ENCODE measurements at regions not wholly inside any gene's neighbourhood (a gene's known extent, or its start where the extent isn't known, plus 50 kb on each side); places are given as distances from the start of the nearest gene placed in this dataset.
"Not testable (repeated sequence)": the region's sequence is repeated elsewhere in the genome, so short reads cannot be mapped to it uniquely, and the experiment has no call there.

- Histone ChIP-seq H3K36me3 (no peaks in the 10 kb centered on the region), H3K27ac (no peak overlapping the region), H3K27me3 (no peaks in the 10 kb centered on the region), H3K9me3 (no peaks in the 10 kb centered on the region), H3K4me3 (no peak overlapping the region), H3K4me1 (ENCODE audit: insufficient read depth) (peaks cover 1% of the 10 kb centered on the region)
- TF ChIP-seq POLR2A (IDR thresholded peaks at IDR 0.05): no peak
- TF ChIP-seq EP300 (IDR thresholded peaks at IDR 0.05): no peak
- no peak for TF ChIP-seq CTCF (IDR thresholded peaks at IDR 0.05)
- no peak for DNase-seq
- intact Hi-C loops (cut with DNase I): no loop called here
- WGBS, 3 donors: 63 to 72% (median 71%) methylated on average over 5 of the region's 5 CpGs
Observed at GRCh38 chr14:45807178-45807899, 554.3 kb upstream of the MIS18BP1 start.

GRCh38 chr14:45799511-45799910 is 546.5 kb upstream of the MIS18BP1 start:
- no peak for DNase-seq
- intact Hi-C loops (cut with DNase I): no loop called here
- Histone ChIP-seq H3K27me3 (no peaks in the 10 kb centered on the region), H3K4me3 (no peak overlapping the region), H3K4me1 (ENCODE audit: insufficient read depth) (no peaks in the 10 kb centered on the region), H3K9me3 (no peaks in the 10 kb centered on the region), H3K27ac (no peak overlapping the region), H3K36me3 (no peaks in the 10 kb centered on the region)
- WGBS, 3 donors: 88 to 95% (median 91%) methylated on average over 2 of the region's 2 CpGs
- TF ChIP-seq POLR2A (IDR thresholded peaks at IDR 0.05) (no peak), CTCF (IDR thresholded peaks at IDR 0.05) (no peak), EP300 (IDR thresholded peaks at IDR 0.05) (no peak)

GRCh38 chr14:45798659-45799058 is 545.7 kb upstream of the MIS18BP1 start:
- Histone ChIP-seq H3K4me3 (no peak overlapping the region), H3K27ac (no peak overlapping the region), H3K4me1 (ENCODE audit: insufficient read depth) (no peaks in the 10 kb centered on the region), H3K9me3 (no peaks in the 10 kb centered on the region), H3K36me3 (no peaks in the 10 kb centered on the region), H3K27me3 (no peaks in the 10 kb centered on the region)
- TF ChIP-seq CTCF (IDR thresholded peaks at IDR 0.05) (no peak), POLR2A (IDR thresholded peaks at IDR 0.05) (no peak), EP300 (IDR thresholded peaks at IDR 0.05) (no peak)
- intact Hi-C loops (cut with DNase I): no loop called here
- no peak for DNase-seq
- 88 to 94% (median 94%) methylated on average over 3 of the region's 3 CpGs for WGBS, 3 donors

GRCh38 chr14:45796006-45796405 is 543.0 kb upstream of the MIS18BP1 start:
- intact Hi-C loops (cut with DNase I); H3K4me1 ChIP-seq (ENCODE audit: insufficient read depth); H3K27me3 ChIP-seq; H3K27ac ChIP-seq; H3K36me3 ChIP-seq; H3K4me3 ChIP-seq; H3K9me3 ChIP-seq; DNase-seq: not testable (repeated sequence)
- 65 to 74% (median 72%) methylated on average over 8 of the region's 8 CpGs for WGBS, 3 donors

- intact Hi-C loops (cut with DNase I): no loop called here
- H3K4me3 ChIP-seq: no peak overlapping the region
- no peaks in the 10 kb centered on the region for H3K4me1 ChIP-seq (ENCODE audit: insufficient read depth)
- H3K9me3 ChIP-seq: no peaks in the 10 kb centered on the region
- 83 to 87% (median 86%) methylated on average over 4 of the region's 4 CpGs for WGBS, 3 donors
- TF ChIP-seq EP300 (IDR thresholded peaks at IDR 0.05) (no peak), POLR2A (IDR thresholded peaks at IDR 0.05) (no peak), CTCF (IDR thresholded peaks at IDR 0.05) (no peak)
- no peak for DNase-seq
- H3K27ac ChIP-seq: no peak overlapping the region
- no peaks in the 10 kb centered on the region for H3K27me3 ChIP-seq
- H3K36me3 ChIP-seq: no peaks in the 10 kb centered on the region
Observed at GRCh38 chr14:45793081-45793480, 540.1 kb upstream of the MIS18BP1 start.

Data from ovary (tissue), 7 donors.